ENCODE measurements at regions not wholly inside any gene's neighbourhood (a gene's known extent, or its start where the extent isn't known, plus 50 kb on each side); places are given as distances from the start of the nearest gene placed in this dataset.

- TF ChIP-seq CTCF (IDR thresholded peaks at IDR 0.05; ENCODE audit: unreplicated experiment): no peak
- POLR2A ChIA-PET: no interaction called here
- Mint-ChIP-seq H3K9me3 (ENCODE audit: unreplicated experiment) (no peaks in the 10 kb centered on the region), H3K36me3 (ENCODE audit: insufficient read depth, unreplicated experiment) (no peaks in the 10 kb centered on the region), H3K4me1 (ENCODE audit: insufficient read depth, unreplicated experiment) (peaks cover 7% of the 10 kb centered on the region), H3K27me3 (ENCODE audit: insufficient read depth, unreplicated experiment) (no peaks in the 10 kb centered on the region), H3K27ac (ENCODE audit: low read depth, unreplicated experiment) (no peak overlapping the region), H3K4me3 (ENCODE audit: unreplicated experiment) (no peak overlapping the region)
- intact Hi-C loops (cut with micrococcal nuclease): no loop called here
- CTCF ChIA-PET: no interaction called here
- no peak for DNase-seq (ENCODE audit: unreplicated experiment)
- no TSS peak for BruUV-seq (replicated peaks)
Observed at GRCh38 chr10:61319386-61320256, 133.6 kb downstream of the TMEM26 start.

GRCh38 chr10:61318429-61318828, 134.8 kb downstream of the TMEM26 start:
- no peak for TF ChIP-seq CTCF (IDR thresholded peaks at IDR 0.05; ENCODE audit: unreplicated experiment)
- BruUV-seq (replicated peaks): no TSS peak
- Mint-ChIP-seq H3K27me3 (ENCODE audit: insufficient read depth, unreplicated experiment) (no peaks in the 10 kb centered on the region), H3K9me3 (ENCODE audit: unreplicated experiment) (no peaks in the 10 kb centered on the region), H3K36me3 (ENCODE audit: insufficient read depth, unreplicated experiment) (no peaks in the 10 kb centered on the region), H3K4me3 (ENCODE audit: unreplicated experiment) (no peak overlapping the region), H3K4me1 (ENCODE audit: insufficient read depth, unreplicated experiment) (peaks cover 12% of the 10 kb centered on the region), H3K27ac (ENCODE audit: low read depth, unreplicated experiment) (no peak overlapping the region)
- POLR2A ChIA-PET: no interaction called here
- CTCF ChIA-PET: no interaction called here
- no peak for DNase-seq (ENCODE audit: unreplicated experiment)
- intact Hi-C loops (cut with micrococcal nuclease): no loop called here

- no peaks in the 10 kb centered on the region for H3K36me3 Mint-ChIP-seq (ENCODE audit: insufficient read depth, unreplicated experiment)
- peaks cover 12% of the 10 kb centered on the region for H3K4me1 Mint-ChIP-seq (ENCODE audit: insufficient read depth, unreplicated experiment)
- no peak overlapping the region for H3K4me3 Mint-ChIP-seq (ENCODE audit: unreplicated experiment)
Observed at GRCh38 chr10:61317706-61318105, 135.5 kb downstream of the TMEM26 start.

More at GRCh38 chr10:61317706-61318105, 135.5 kb downstream of the TMEM26 start:
- intact Hi-C loops (cut with micrococcal nuclease): no loop called here
- TF ChIP-seq CTCF (IDR thresholded peaks at IDR 0.05; ENCODE audit: unreplicated experiment): no peak
- ChIA-PET POLR2A (no interaction called here), CTCF (no interaction called here)
- Mint-ChIP-seq H3K27me3 (ENCODE audit: insufficient read depth, unreplicated experiment) (no peaks in the 10 kb centered on the region), H3K9me3 (ENCODE audit: unreplicated experiment) (no peaks in the 10 kb centered on the region), H3K27ac (ENCODE audit: low read depth, unreplicated experiment) (no peak overlapping the region)
- DNase-seq (ENCODE audit: unreplicated experiment): no peak
- BruUV-seq (replicated peaks): no TSS peak
